ENCODE measurements at regions not wholly inside any gene's neighbourhood (a gene's known extent, or its start where the extent isn't known, plus 50 kb on each side); places are given as distances from the start of the nearest gene placed in this dataset.

GRCh38 chr11:37026741-37027140 is 428.7 kb upstream of the RAG2 start:
- H3K4me1 ChIP-seq (ENCODE audit: control insufficient read depth, insufficient read depth, low read length), result no peaks in the 10 kb centered on the region
- DNase-seq, result no peak
- H3K4me3 ChIP-seq (ENCODE audit: low read length), result no peak overlapping the region
- no peak overlapping the region for H3K27ac ChIP-seq (ENCODE audit: low read length)
- no peaks in the 10 kb centered on the region for H3K36me3 ChIP-seq (ENCODE audit: control insufficient read depth, insufficient read depth, low read length)
- H3K9me3 ChIP-seq (ENCODE audit: control insufficient read depth, low read depth, low read length), result no peaks in the 10 kb centered on the region
- H3K27me3 ChIP-seq (ENCODE audit: control insufficient read depth, insufficient read depth, low read length), result no peaks in the 10 kb centered on the region
- WGBS (ENCODE audit: insufficient coverage, low lambda C conversion rate), result no CpG with 5 or more reads among the region's 5 CpGs

DNA sequence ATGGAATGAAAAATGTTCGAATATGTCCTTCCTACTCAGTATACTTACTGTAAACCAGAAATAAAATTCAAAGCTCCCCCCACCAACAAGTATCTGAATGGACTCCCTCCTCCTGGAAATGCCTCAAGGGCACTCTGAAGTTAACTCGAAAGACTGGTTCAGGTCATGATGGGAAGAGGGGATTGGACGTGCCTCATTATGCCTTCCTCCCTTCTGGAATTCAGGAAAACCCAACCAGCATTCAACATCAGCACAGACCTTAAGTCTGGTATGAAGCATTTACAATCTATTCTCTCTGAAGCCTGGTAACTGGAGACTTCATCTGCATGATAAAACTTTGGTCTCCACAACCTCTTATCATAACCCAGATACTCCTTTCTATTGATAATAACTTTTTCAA is 428.3 kb upstream of the RAG2 start:
- no peaks in the 10 kb centered on the region for H3K27me3 ChIP-seq (ENCODE audit: control insufficient read depth, insufficient read depth, low read length)
- H3K36me3 ChIP-seq (ENCODE audit: control insufficient read depth, insufficient read depth, low read length), result no peaks in the 10 kb centered on the region
- no peaks in the 10 kb centered on the region for H3K4me1 ChIP-seq (ENCODE audit: control insufficient read depth, insufficient read depth, low read length)
- no peak for DNase-seq
- no peak overlapping the region for H3K4me3 ChIP-seq (ENCODE audit: low read length)
- H3K27ac ChIP-seq (ENCODE audit: low read length), result no peak overlapping the region
- no peaks in the 10 kb centered on the region for H3K9me3 ChIP-seq (ENCODE audit: control insufficient read depth, low read depth, low read length)
- no CpG with 5 or more reads among the region's 3 CpGs for WGBS (ENCODE audit: insufficient coverage, low lambda C conversion rate)

GRCh38 chr11:37006563-37006962 is 408.5 kb upstream of the RAG2 start:
- Histone ChIP-seq H3K4me1 (ENCODE audit: control insufficient read depth, insufficient read depth, low read length) (no peaks in the 10 kb centered on the region), H3K36me3 (ENCODE audit: control insufficient read depth, insufficient read depth, low read length) (no peaks in the 10 kb centered on the region), H3K9me3 (ENCODE audit: control insufficient read depth, low read depth, low read length) (no peaks in the 10 kb centered on the region), H3K27ac (ENCODE audit: low read length) (no peak overlapping the region), H3K4me3 (ENCODE audit: low read length) (no peak overlapping the region), H3K27me3 (ENCODE audit: control insufficient read depth, insufficient read depth, low read length) (no peaks in the 10 kb centered on the region)
- DNase-seq, result no peak
- 100% methylated on average over 3 of the region's 4 CpGs for WGBS (ENCODE audit: insufficient coverage, low lambda C conversion rate)

GRCh38 chr11:37002831-37003230 is 404.8 kb upstream of the RAG2 start:
- WGBS (ENCODE audit: insufficient coverage, low lambda C conversion rate), result no CpG with 5 or more reads among the region's 3 CpGs
- no peak overlapping the region for H3K4me3 ChIP-seq (ENCODE audit: low read length)
- H3K9me3 ChIP-seq (ENCODE audit: control insufficient read depth, low read depth, low read length), result no peaks in the 10 kb centered on the region
- no peaks in the 10 kb centered on the region for H3K27me3 ChIP-seq (ENCODE audit: control insufficient read depth, insufficient read depth, low read length)
- H3K36me3 ChIP-seq (ENCODE audit: control insufficient read depth, insufficient read depth, low read length), result no peaks in the 10 kb centered on the region
- no peak overlapping the region for H3K27ac ChIP-seq (ENCODE audit: low read length)
- DNase-seq, result no peak
- no peaks in the 10 kb centered on the region for H3K4me1 ChIP-seq (ENCODE audit: control insufficient read depth, insufficient read depth, low read length)

GRCh38 chr11:36997656-36998055 is 399.6 kb upstream of the RAG2 start:
- DNase-seq, result no peak
- Histone ChIP-seq H3K4me1 (ENCODE audit: control insufficient read depth, insufficient read depth, low read length) (no peaks in the 10 kb centered on the region), H3K27me3 (ENCODE audit: control insufficient read depth, insufficient read depth, low read length) (no peaks in the 10 kb centered on the region), H3K4me3 (ENCODE audit: low read length) (no peak overlapping the region), H3K36me3 (ENCODE audit: control insufficient read depth, insufficient read depth, low read length) (no peaks in the 10 kb centered on the region), H3K27ac (ENCODE audit: low read length) (no peak overlapping the region), H3K9me3 (ENCODE audit: control insufficient read depth, low read depth, low read length) (no peaks in the 10 kb centered on the region)
- 76% methylated on average over 3 of the region's 6 CpGs for WGBS (ENCODE audit: insufficient coverage, low lambda C conversion rate)

GRCh38 chr11:36996795-36997194 is 398.8 kb upstream of the RAG2 start:
- no CpG with 5 or more reads among the region's 3 CpGs for WGBS (ENCODE audit: insufficient coverage, low lambda C conversion rate)
- Histone ChIP-seq H3K4me3 (ENCODE audit: low read length) (no peak overlapping the region), H3K9me3 (ENCODE audit: control insufficient read depth, low read depth, low read length) (no peaks in the 10 kb centered on the region), H3K27me3 (ENCODE audit: control insufficient read depth, insufficient read depth, low read length) (no peaks in the 10 kb centered on the region), H3K4me1 (ENCODE audit: control insufficient read depth, insufficient read depth, low read length) (no peaks in the 10 kb centered on the region), H3K36me3 (ENCODE audit: control insufficient read depth, insufficient read depth, low read length) (no peaks in the 10 kb centered on the region), H3K27ac (ENCODE audit: low read length) (no peak overlapping the region)
- no peak for DNase-seq

GRCh38 chr11:36994208-36994607 is 396.2 kb upstream of the RAG2 start:
- no peak for DNase-seq
- H3K4me3 ChIP-seq (ENCODE audit: low read length), result no peak overlapping the region
- WGBS (ENCODE audit: insufficient coverage, low lambda C conversion rate), result 62% methylated on average over 2 of the region's 6 CpGs
- no peaks in the 10 kb centered on the region for H3K4me1 ChIP-seq (ENCODE audit: control insufficient read depth, insufficient read depth, low read length)
- no peaks in the 10 kb centered on the region for H3K27me3 ChIP-seq (ENCODE audit: control insufficient read depth, insufficient read depth, low read length)
- no peak overlapping the region for H3K27ac ChIP-seq (ENCODE audit: low read length)
- no peaks in the 10 kb centered on the region for H3K9me3 ChIP-seq (ENCODE audit: control insufficient read depth, low read depth, low read length)
- H3K36me3 ChIP-seq (ENCODE audit: control insufficient read depth, insufficient read depth, low read length), result no peaks in the 10 kb centered on the region

DNA sequence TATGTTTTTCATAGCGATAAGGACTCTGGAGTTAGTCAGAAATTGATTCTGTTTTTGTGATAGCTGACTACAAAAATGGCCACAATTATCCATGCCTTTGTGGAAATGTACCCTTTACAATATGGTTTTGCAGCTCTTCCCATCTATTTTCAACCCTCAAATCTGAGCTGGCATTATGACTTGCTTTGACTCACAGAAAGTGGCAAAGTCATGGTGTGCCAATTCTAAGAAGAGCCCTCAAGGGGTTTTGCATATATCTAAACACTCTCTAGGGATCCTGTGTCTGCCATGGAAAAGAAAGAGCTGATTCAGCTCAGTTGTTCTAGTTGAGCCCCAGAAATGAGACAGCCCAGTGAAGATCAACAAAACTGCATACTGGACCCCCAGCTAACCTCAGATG is 390.5 kb upstream of the RAG2 start:
- Histone ChIP-seq H3K4me1 (ENCODE audit: control insufficient read depth, insufficient read depth, low read length) (no peaks in the 10 kb centered on the region), H3K36me3 (ENCODE audit: control insufficient read depth, insufficient read depth, low read length) (no peaks in the 10 kb centered on the region), H3K9me3 (ENCODE audit: control insufficient read depth, low read depth, low read length) (no peaks in the 10 kb centered on the region), H3K27me3 (ENCODE audit: control insufficient read depth, insufficient read depth, low read length) (no peaks in the 10 kb centered on the region), H3K27ac (ENCODE audit: low read length) (no peak overlapping the region), H3K4me3 (ENCODE audit: low read length) (no peak overlapping the region)
- 100% methylated on average over 1 of the region's 1 CpG for WGBS (ENCODE audit: insufficient coverage, low lambda C conversion rate)
- DNase-seq, result no peak

DNA sequence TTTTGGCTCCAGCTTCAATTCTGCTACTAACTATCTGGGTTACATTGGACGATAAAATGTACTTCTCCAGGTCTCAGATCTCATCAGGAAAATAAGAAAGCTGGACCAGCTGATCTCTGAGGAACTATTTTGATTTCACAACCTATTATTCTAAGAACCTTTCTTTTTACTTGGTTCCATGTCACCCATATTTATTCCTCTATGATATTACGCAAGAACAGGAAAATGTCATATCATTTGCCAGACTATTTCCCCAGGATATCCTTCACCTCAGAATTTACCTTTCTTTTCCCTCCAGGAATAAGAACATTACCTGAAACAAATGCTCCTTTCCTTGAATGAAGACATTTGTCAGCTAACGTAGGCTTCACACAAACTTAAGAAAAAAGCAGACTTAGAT is 387.5 kb upstream of the RAG2 start:
- no peak for DNase-seq
- Histone ChIP-seq H3K4me3 (ENCODE audit: low read length) (no peak overlapping the region), H3K4me1 (ENCODE audit: control insufficient read depth, insufficient read depth, low read length) (no peaks in the 10 kb centered on the region), H3K27ac (ENCODE audit: low read length) (no peak overlapping the region), H3K9me3 (ENCODE audit: control insufficient read depth, low read depth, low read length) (no peaks in the 10 kb centered on the region), H3K27me3 (ENCODE audit: control insufficient read depth, insufficient read depth, low read length) (no peaks in the 10 kb centered on the region), H3K36me3 (ENCODE audit: control insufficient read depth, insufficient read depth, low read length) (no peaks in the 10 kb centered on the region)
- 83% methylated on average over 3 of the region's 3 CpGs for WGBS (ENCODE audit: insufficient coverage, low lambda C conversion rate)

DNA sequence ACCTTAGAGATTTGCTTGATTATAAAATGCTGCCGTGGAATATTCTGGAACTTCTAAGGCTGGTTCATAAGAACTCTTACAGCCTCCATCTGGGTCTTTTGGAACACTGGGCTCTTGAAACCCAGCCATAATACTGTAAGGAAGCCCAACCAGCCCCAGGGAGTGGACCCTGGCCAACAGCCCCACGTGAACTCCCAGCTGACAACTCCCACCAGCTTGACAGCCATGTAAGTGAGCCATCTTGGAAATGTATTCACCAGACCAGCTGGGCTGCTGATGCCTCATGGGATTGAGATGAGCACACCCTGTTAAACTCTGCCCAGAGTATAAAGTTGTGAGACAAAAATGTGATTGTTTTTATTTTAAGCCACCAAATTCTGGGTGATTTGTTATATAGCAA is 378.7 kb upstream of the RAG2 start:
- Histone ChIP-seq H3K27me3 (ENCODE audit: control insufficient read depth, insufficient read depth, low read length) (no peaks in the 10 kb centered on the region), H3K27ac (ENCODE audit: low read length) (no peak overlapping the region), H3K4me1 (ENCODE audit: control insufficient read depth, insufficient read depth, low read length) (no peaks in the 10 kb centered on the region), H3K36me3 (ENCODE audit: control insufficient read depth, insufficient read depth, low read length) (no peaks in the 10 kb centered on the region), H3K9me3 (ENCODE audit: control insufficient read depth, low read depth, low read length) (no peaks in the 10 kb centered on the region), H3K4me3 (ENCODE audit: low read length) (no peak overlapping the region)
- no peak for DNase-seq
- no CpG with 5 or more reads among the region's 2 CpGs for WGBS (ENCODE audit: insufficient coverage, low lambda C conversion rate)

DNA sequence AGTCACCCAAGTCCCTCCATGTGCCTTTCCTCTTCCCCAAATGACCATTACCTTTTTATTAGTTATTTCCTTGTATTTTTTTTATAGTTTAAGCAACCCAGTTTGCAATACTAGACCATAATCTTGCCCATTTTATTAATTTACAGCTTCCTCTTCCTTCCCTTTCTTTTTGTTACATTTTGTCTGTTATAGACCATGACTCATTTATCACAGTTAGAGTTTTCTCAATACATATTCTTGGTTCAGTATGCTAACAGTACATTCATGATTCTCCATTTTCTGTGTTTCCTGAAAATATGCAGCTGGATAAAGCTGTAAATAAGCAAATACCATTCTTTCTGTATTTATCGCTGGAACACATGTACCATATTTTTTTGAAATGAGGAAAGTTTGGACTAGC is 376.7 kb upstream of the RAG2 start:
- H3K27me3 ChIP-seq (ENCODE audit: control insufficient read depth, insufficient read depth, low read length), result no peaks in the 10 kb centered on the region
- no peak for DNase-seq
- no peaks in the 10 kb centered on the region for H3K9me3 ChIP-seq (ENCODE audit: control insufficient read depth, low read depth, low read length)
- H3K4me1 ChIP-seq (ENCODE audit: control insufficient read depth, insufficient read depth, low read length), result no peaks in the 10 kb centered on the region
- no peak overlapping the region for H3K27ac ChIP-seq (ENCODE audit: low read length)
- WGBS (ENCODE audit: insufficient coverage, low lambda C conversion rate), result no CpG with 5 or more reads among the region's 1 CpG
- H3K36me3 ChIP-seq (ENCODE audit: control insufficient read depth, insufficient read depth, low read length), result no peaks in the 10 kb centered on the region
- no peak overlapping the region for H3K4me3 ChIP-seq (ENCODE audit: low read length)
